GM18868 (cell line): ENCODE measurements at regions not wholly inside any gene's neighbourhood (a gene's known extent, or its start where the extent isn't known, plus 50 kb on each side); places are given as distances from the start of the nearest gene placed in this dataset.
"Not testable (repeated sequence)": the region's sequence is repeated elsewhere in the genome, so short reads cannot be mapped to it uniquely, and the experiment has no call there.

Experiments used
- ATAC-seq: cut with Tn5 transposase; IDR thresholded peaks from one replicate; pipeline ENCODE4 v1.9.1; 2021; ENCODE audit warnings: mild to moderate bottlenecking, moderate library complexity; ENCODE audit not compliant: unreplicated experiment

GRCh38 chr12:75766263-75767160, 255.1 kb upstream of the KRR1 start:
- no peak for ATAC-seq

- ATAC-seq = peak; percentile 77
Observed at GRCh38 chr12:75765170-75766059, 254.0 kb upstream of the KRR1 start.

GRCh38 chr12:75764091-75764841, 252.9 kb upstream of the KRR1 start:
- no peak for ATAC-seq

GRCh38 chr12:75760573-75761294, 249.3 kb upstream of the KRR1 start:
- ATAC-seq = no peak

GRCh38 chr12:75759842-75760572, 248.6 kb upstream of the KRR1 start:
- ATAC-seq = peak; percentile 66

GRCh38 chr12:75759196-75759595, 247.8 kb upstream of the KRR1 start:
- no peak for ATAC-seq

GRCh38 chr12:75756771-75757170, 245.4 kb upstream of the KRR1 start:
- ATAC-seq = no peak

- no peak for ATAC-seq
Observed at GRCh38 chr12:75756111-75756510, 244.7 kb upstream of the KRR1 start.

- ATAC-seq = no peak
Observed at GRCh38 chr12:75754698-75755097, 243.3 kb upstream of the KRR1 start.

- ATAC-seq = no peak
Observed at GRCh38 chr12:75754141-75754540, 242.7 kb upstream of the KRR1 start.

GRCh38 chr12:75751769-75752471, 240.5 kb upstream of the KRR1 start:
- no peak for ATAC-seq

GRCh38 chr12:75750716-75751306, 239.4 kb upstream of the KRR1 start:
- ATAC-seq = no peak

GRCh38 chr12:75748990-75749389, 237.6 kb upstream of the KRR1 start:
- ATAC-seq = not testable (repeated sequence)

- ATAC-seq = no peak
Observed at GRCh38 chr12:75748136-75748535, 236.7 kb upstream of the KRR1 start.

GRCh38 chr12:75747572-75748021, 236.2 kb upstream of the KRR1 start:
- no peak for ATAC-seq

GRCh38 chr12:75746621-75747020, 235.2 kb upstream of the KRR1 start:
- ATAC-seq = no peak

- ATAC-seq = no peak
Observed at GRCh38 chr12:75744607-75745256, 233.3 kb upstream of the KRR1 start.

- no peak for ATAC-seq
Observed at GRCh38 chr12:75742961-75743360, 231.6 kb upstream of the KRR1 start.
